GM23338 (cell line): ENCODE measurements at regions not wholly inside any gene's neighbourhood (a gene's known extent, or its start where the extent isn't known, plus 50 kb on each side); places are given as distances from the start of the nearest gene placed in this dataset.
A peak's percentile ranks its signal among the peaks of the same experiment; 100 is the strongest.

ENCODE experiments used
- ATAC-seq: fragments of 200-7000 bp; cut with Tn5 transposase; 3 replicates; pipeline ENCODE4 v1.9.1; 2020
- DNase-seq: peaks from one replicate; pipeline ENCODE4 v3.0.0-alpha.2; 2015; ENCODE audit warnings: low spot score
- H2AFZ ChIP-seq: fragments of 200-600 bp; sonication (generic); 2 replicates; pipeline ENCODE4 v1.8.0; 2016; ENCODE audit warnings: antibody characterized with exemption, mild to moderate bottlenecking, moderate library complexity
- H3F3A ChIP-seq: fragments of 200-600 bp; sonication (generic); replicated peaks from 2 replicates; pipeline ENCODE4 v1.8.0; 2017; ENCODE audit warnings: antibody characterized with exemption, mixed run types, low read depth
- H3K27ac ChIP-seq: fragments of 200-600 bp; sonication (generic); 2 replicates; pipeline ENCODE4 v1.6.1; 2016; ENCODE audit warnings: low read depth
- H3K27me3 ChIP-seq: fragments of 200-600 bp; sonication (generic); 2 replicates; pipeline ENCODE4 v1.8.0; 2016; ENCODE audit warnings: mild to moderate bottlenecking, mixed run types, moderate library complexity; ENCODE audit not compliant: insufficient read depth
- H3K36me3 ChIP-seq: fragments of 200-600 bp; sonication (generic); 2 replicates; pipeline ENCODE4 v1.8.0; 2016; ENCODE audit warnings: mild to moderate bottlenecking; ENCODE audit not compliant: insufficient read depth
- H3K4me1 ChIP-seq: fragments of 200-600 bp; sonication (generic); 2 replicates; pipeline ENCODE4 v1.8.0; 2016; ENCODE audit warnings: mild to moderate bottlenecking, moderate library complexity; ENCODE audit not compliant: insufficient read depth
- H3K4me2 ChIP-seq: fragments of 200-600 bp; sonication (generic); 2 replicates; pipeline ENCODE4 v1.7.1; 2017; ENCODE audit warnings: mixed run types
- H3K4me3 ChIP-seq: fragments of 200-600 bp; sonication (generic); 2 replicates; pipeline ENCODE4 v1.6.1; 2016; ENCODE audit warnings: mixed run types
- H3K79me2 ChIP-seq: fragments of 200-600 bp; sonication (generic); replicated peaks from 2 replicates; pipeline ENCODE4 v1.8.0; 2017; ENCODE audit warnings: mild to moderate bottlenecking; ENCODE audit not compliant: insufficient read depth
- H3K9me2 ChIP-seq: fragments of 200-600 bp; sonication (generic); 2 replicates; pipeline ENCODE4 v1.8.0; 2017; ENCODE audit not compliant: insufficient read depth
- H4K20me1 ChIP-seq: fragments of 200-600 bp; sonication (generic); replicated peaks from 2 replicates; pipeline ENCODE4 v1.8.0; 2017; ENCODE audit warnings: mild to moderate bottlenecking; ENCODE audit not compliant: insufficient read depth
- H3K27ac Mint-ChIP-seq: 2 replicates; pipeline ENCODE4 v1.8.0; 2020; ENCODE audit warnings: inconsistent platforms, mild to moderate bottlenecking, moderate library complexity, mixed read lengths
- H3K27me3 Mint-ChIP-seq: 3 replicates; pipeline ENCODE4 v1.8.0; 2022; ENCODE audit warnings: low read depth, mild to moderate bottlenecking, moderate library complexity, mixed read lengths, inconsistent platforms; ENCODE audit not compliant: insufficient read depth, poor library complexity
- H3K36me3 Mint-ChIP-seq: 3 replicates; pipeline ENCODE4 v1.8.0; 2021; ENCODE audit warnings: low read depth, mild to moderate bottlenecking, inconsistent platforms, moderate library complexity, mixed read lengths
- H3K4me1 Mint-ChIP-seq: 3 replicates; pipeline ENCODE4 v1.8.0; 2020; ENCODE audit warnings: mild to moderate bottlenecking, inconsistent platforms, mixed read lengths
- H3K4me3 Mint-ChIP-seq: 3 replicates; pipeline ENCODE4 v1.8.0; 2021; ENCODE audit warnings: moderate library complexity, mild to moderate bottlenecking, inconsistent platforms, mixed read lengths
- H3K9me3 Mint-ChIP-seq: 3 replicates; pipeline ENCODE4 v1.8.0; 2020; ENCODE audit warnings: moderate library complexity, mild to moderate bottlenecking, inconsistent platforms, mixed read lengths
- ETS1 ChIP-seq: IDR thresholded peaks from 2 replicates; pipeline ENCODE4 v1.6.1; 2016; ENCODE audit warnings: antibody characterized with exemption
- EZH2 ChIP-seq: fragments of 200-600 bp; sonication (generic); IDR thresholded peaks from one replicate; pipeline ENCODE4 v1.8.0; 2017; ENCODE audit warnings: antibody characterized with exemption, mild to moderate bottlenecking, low read depth; ENCODE audit not compliant: unreplicated experiment
- EZH2phosphoT487 ChIP-seq: fragments of 200-600 bp; sonication (generic); IDR thresholded peaks from one replicate; pipeline ENCODE4 v1.8.1; 2018; ENCODE audit warnings: antibody characterized with exemption; ENCODE audit not compliant: unreplicated experiment
- NANOG ChIP-seq: IDR thresholded peaks from 2 replicates; pipeline ENCODE4 v1.6.1; 2016; ENCODE audit warnings: antibody characterized with exemption, borderline replicate concordance
- STAT1 ChIP-seq: IDR thresholded peaks from one replicate; pipeline ENCODE4 v1.6.1; 2016; ENCODE audit warnings: antibody characterized with exemption; ENCODE audit not compliant: unreplicated experiment
- ZNF114 ChIP-seq: fragments of 250-450 bp; sonication (Bioruptor Pico); IDR thresholded peaks from 2 replicates; pipeline ENCODE4 v1.5.0; 2020; ENCODE audit warnings: mild to moderate bottlenecking, moderate library complexity
- ZNF331 ChIP-seq: fragments of 250-450 bp; sonication (Bioruptor Pico); IDR thresholded peaks from 2 replicates; pipeline ENCODE4 v1.5.0; 2020; ENCODE audit warnings: low read depth, mild to moderate bottlenecking, moderate library complexity
- ZNF462 ChIP-seq: fragments of 250-450 bp; sonication (Bioruptor Pico); IDR thresholded peaks from 2 replicates; pipeline ENCODE4 v1.5.0; 2020; ENCODE audit warnings: mild to moderate bottlenecking, moderate library complexity

- no peak for TF ChIP-seq ETS1
- no peak for TF ChIP-seq EZH2phosphoT487
- no peak for TF ChIP-seq EZH2
- TF ChIP-seq ZNF114 (CRISPR knock-in tag), result no peak
These were observed 51.3 kb upstream of the SLC1A4 start (continued) for GRCh38 chr2:64937687-64938491.

- H3K4me1 Mint-ChIP-seq, result peaks cover 20% of the 10 kb centered on the region
These were observed 50.5 kb upstream of the SLC1A4 start for GRCh38 chr2:64938607-64939285.

More at GRCh38 chr2:64938607-64939285, 50.5 kb upstream of the SLC1A4 start:
- peaks cover 25% of the 10 kb centered on the region; the same call in 1 of the 2 replicates for H3K4me1 ChIP-seq
- no peak for DNase-seq
- no peaks in the 10 kb centered on the region for H4K20me1 ChIP-seq
- no peaks in the 10 kb centered on the region for H3F3A ChIP-seq
- H3K36me3 ChIP-seq, result no peaks in the 10 kb centered on the region; the same call in 1 of the 2 replicates
- Mint-ChIP-seq H3K27ac (no peak overlapping the region), H3K9me3 (no peaks in the 10 kb centered on the region; the same call in 1 of the 3 replicates), H3K27me3 (peaks cover 6% of the 10 kb centered on the region), H3K36me3 (peaks cover 10% of the 10 kb centered on the region; the same call in 2 of the 3 replicates), H3K4me3 (no peak overlapping the region)
- peak; percentile 15; the same call in 1 of the 3 replicates for ATAC-seq
- TF ChIP-seq STAT1 (no peak), NANOG (no peak), ETS1 (no peak), ZNF331 (no peak), ZNF462 (CRISPR knock-in tag) (no peak)
- H3K4me3 ChIP-seq, result no peak overlapping the region
- peaks cover 3% of the 10 kb centered on the region; the same call in 1 of the 2 replicates for H3K9me2 ChIP-seq
- H3K79me2 ChIP-seq, result no peaks in the 10 kb centered on the region
- 0 out of 2 replicates have a peak overlapping the region, but pooled peaks have one; percentile 14 for H3K27ac ChIP-seq
- no peaks in the 10 kb centered on the region for H3K27me3 ChIP-seq
- H3K4me2 ChIP-seq, result peak overlapping the region; percentile 51; the same call in 1 of the 2 replicates
- peak overlapping the region; percentile 66 for H2AFZ ChIP-seq
